ENCODE measurements at regions not wholly inside any gene's neighbourhood (a gene's known extent, or its start where the extent isn't known, plus 50 kb on each side); places are given as distances from the start of the nearest gene placed in this dataset.

DNA sequence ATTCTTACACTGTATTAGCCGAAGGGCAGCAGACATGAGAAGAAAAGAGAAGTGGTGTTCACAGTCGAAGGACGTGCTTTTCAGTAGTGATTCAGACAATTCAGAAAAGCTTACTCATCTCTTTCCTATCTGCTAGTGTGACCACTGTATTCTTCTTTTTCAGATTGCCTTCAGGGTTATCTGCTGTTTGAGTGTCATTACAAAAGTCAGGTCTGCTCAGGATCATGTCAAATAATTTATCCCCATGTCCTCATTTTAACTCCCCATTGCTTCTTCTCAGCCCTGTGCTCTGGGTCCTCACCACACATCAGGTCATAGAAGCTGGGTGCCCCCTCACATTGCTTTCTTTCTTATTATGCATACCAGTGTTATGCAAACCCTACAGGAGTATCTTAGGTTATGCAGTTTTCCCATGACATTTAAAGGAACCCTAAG is 394.0 kb downstream of the CETN3 start:
- no peak for TF ChIP-seq EZH2 (IDR thresholded peaks at IDR 0.05; ENCODE audit: insufficient read depth, poor library complexity, severe bottlenecking)
- TF ChIP-seq EZH2phosphoT487 (IDR thresholded peaks at IDR 0.05; ENCODE audit: insufficient read depth, low read depth) = no peak
